ENCODE measurements at regions not wholly inside any gene's neighbourhood (a gene's known extent, or its start where the extent isn't known, plus 50 kb on each side); places are given as distances from the start of the nearest gene placed in this dataset.

GRCh38 chr5:104178066-104178465 lies 615.5 kb upstream of the NUDT12 start:
- H3K27me3 ChIP-seq (ENCODE audit: control insufficient read depth, insufficient read depth, low read length) = no peaks in the 10 kb centered on the region
- H3K4me2 ChIP-seq (ENCODE audit: low read length) = no peak overlapping the region
- no peaks in the 10 kb centered on the region for H3K4me1 ChIP-seq (ENCODE audit: control insufficient read depth, insufficient read depth, low read length)
- no peak overlapping the region for H3K9ac ChIP-seq (ENCODE audit: low read depth, low read length)
- H3K4me3 ChIP-seq (ENCODE audit: low read length) = no peak overlapping the region
- H3K9me3 ChIP-seq (replicated peaks; ENCODE audit: low read length) = peaks cover 3% of the 10 kb centered on the region
- H3K36me3 ChIP-seq (ENCODE audit: insufficient read depth, low read length) = no peaks in the 10 kb centered on the region

DNA sequence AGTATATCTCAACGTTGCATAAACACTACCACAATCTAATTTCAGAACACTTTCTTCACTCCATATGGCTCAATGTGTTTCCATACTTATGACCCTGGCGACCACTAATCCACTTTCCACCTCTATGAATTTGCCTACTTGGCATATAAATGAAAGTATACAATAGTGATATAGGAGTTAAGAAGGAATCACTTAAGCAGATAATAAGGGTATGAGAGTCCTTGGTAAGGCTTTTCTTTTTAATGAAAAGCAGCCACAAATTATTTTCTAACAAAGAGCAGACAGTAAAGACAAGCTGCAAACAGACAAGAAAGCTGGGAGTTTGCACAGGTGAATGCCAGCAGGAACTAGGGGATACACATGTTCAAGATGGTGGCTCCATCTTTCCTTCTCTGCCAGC lies 615.1 kb upstream of the NUDT12 start:
- no peak overlapping the region for H3K9ac ChIP-seq (ENCODE audit: low read depth, low read length)
- H3K4me2 ChIP-seq (ENCODE audit: low read length) = no peak overlapping the region
- H3K27me3 ChIP-seq (ENCODE audit: control insufficient read depth, insufficient read depth, low read length) = no peaks in the 10 kb centered on the region
- H3K36me3 ChIP-seq (ENCODE audit: insufficient read depth, low read length) = no peaks in the 10 kb centered on the region
- H3K4me3 ChIP-seq (ENCODE audit: low read length) = no peak overlapping the region
- no peaks in the 10 kb centered on the region for H3K4me1 ChIP-seq (ENCODE audit: control insufficient read depth, insufficient read depth, low read length)
- peaks cover 3% of the 10 kb centered on the region for H3K9me3 ChIP-seq (replicated peaks; ENCODE audit: low read length)

DNA sequence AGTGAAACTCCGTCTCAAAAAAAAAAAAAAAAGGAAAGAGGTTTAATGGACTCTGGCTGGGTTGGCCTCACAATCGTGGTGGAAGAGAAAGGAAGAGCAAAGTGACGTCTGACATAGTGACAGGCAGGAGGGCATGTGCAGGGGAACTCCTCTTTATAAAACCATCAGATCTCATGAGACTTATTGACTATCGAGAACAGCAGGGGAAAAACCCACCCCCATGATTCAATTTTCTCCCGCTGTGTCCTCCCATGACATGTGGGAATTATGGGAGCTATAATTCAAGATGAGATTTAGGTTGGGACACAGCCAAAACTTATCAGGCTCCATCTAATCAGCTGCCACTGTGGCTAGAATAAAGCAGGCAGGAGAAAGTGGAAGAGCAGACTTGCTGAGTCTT lies 610.4 kb upstream of the NUDT12 start:
- Histone ChIP-seq H3K27me3 (ENCODE audit: control insufficient read depth, insufficient read depth, low read length) (no peaks in the 10 kb centered on the region), H3K4me3 (ENCODE audit: low read length) (no peak overlapping the region)

GRCh38 chr5:104171958-104172690 lies 609.5 kb upstream of the NUDT12 start:
- H3K9me3 ChIP-seq (replicated peaks; ENCODE audit: low read length) = no peaks in the 10 kb centered on the region
- no peaks in the 10 kb centered on the region for H3K36me3 ChIP-seq (ENCODE audit: insufficient read depth, low read length)
- H3K9ac ChIP-seq (ENCODE audit: low read depth, low read length) = no peak overlapping the region
- H3K4me1 ChIP-seq (ENCODE audit: control insufficient read depth, insufficient read depth, low read length) = no peaks in the 10 kb centered on the region
- H3K4me2 ChIP-seq (ENCODE audit: low read length) = no peak overlapping the region
- H3K4me3 ChIP-seq (ENCODE audit: low read length) = no peak overlapping the region
- H3K27me3 ChIP-seq (ENCODE audit: control insufficient read depth, insufficient read depth, low read length) = no peaks in the 10 kb centered on the region

More for the DNA sequence above, 610.4 kb upstream of the NUDT12 start:
- Histone ChIP-seq H3K36me3 (ENCODE audit: insufficient read depth, low read length) (no peaks in the 10 kb centered on the region), H3K4me1 (ENCODE audit: control insufficient read depth, insufficient read depth, low read length) (no peaks in the 10 kb centered on the region), H3K4me2 (ENCODE audit: low read length) (no peak overlapping the region), H3K9ac (ENCODE audit: low read depth, low read length) (no peak overlapping the region), H3K9me3 (replicated peaks; ENCODE audit: low read length) (no peaks in the 10 kb centered on the region)

- Histone ChIP-seq H3K9me3 (replicated peaks; ENCODE audit: low read length) (no peaks in the 10 kb centered on the region), H3K4me1 (ENCODE audit: control insufficient read depth, insufficient read depth, low read length) (no peaks in the 10 kb centered on the region), H3K27me3 (ENCODE audit: control insufficient read depth, insufficient read depth, low read length) (no peaks in the 10 kb centered on the region), H3K4me2 (ENCODE audit: low read length) (no peak overlapping the region), H3K4me3 (ENCODE audit: low read length) (no peak overlapping the region), H3K36me3 (ENCODE audit: insufficient read depth, low read length) (no peaks in the 10 kb centered on the region), H3K9ac (ENCODE audit: low read depth, low read length) (no peak overlapping the region)
Measured at GRCh38 chr5:104170926-104171325, 608.3 kb upstream of the NUDT12 start.

DNA sequence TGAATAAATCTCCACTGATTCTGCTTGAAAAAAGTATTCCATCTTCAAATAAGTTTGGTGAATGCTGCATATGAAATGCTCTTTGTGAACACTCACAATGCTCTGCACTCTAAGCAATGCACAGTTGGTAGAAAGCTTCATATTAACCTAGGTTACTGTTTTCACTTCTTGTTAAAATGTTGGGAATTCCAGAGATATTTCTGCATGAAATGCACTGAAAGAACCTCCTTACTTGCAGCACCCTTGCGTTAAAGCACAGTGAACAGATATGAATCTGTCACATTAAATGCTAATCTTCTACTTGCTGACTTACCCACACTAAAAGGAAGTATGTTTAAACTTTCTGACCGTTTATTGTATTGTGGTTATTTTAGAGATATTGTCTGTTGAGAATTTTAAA lies 584.1 kb upstream of the NUDT12 start:
- peaks cover 6% of the 10 kb centered on the region for H3K4me1 ChIP-seq (ENCODE audit: control insufficient read depth, insufficient read depth, low read length)
- no peaks in the 10 kb centered on the region for H3K36me3 ChIP-seq (ENCODE audit: insufficient read depth, low read length)
- H3K9ac ChIP-seq (ENCODE audit: low read depth, low read length) = no peak overlapping the region

DNA sequence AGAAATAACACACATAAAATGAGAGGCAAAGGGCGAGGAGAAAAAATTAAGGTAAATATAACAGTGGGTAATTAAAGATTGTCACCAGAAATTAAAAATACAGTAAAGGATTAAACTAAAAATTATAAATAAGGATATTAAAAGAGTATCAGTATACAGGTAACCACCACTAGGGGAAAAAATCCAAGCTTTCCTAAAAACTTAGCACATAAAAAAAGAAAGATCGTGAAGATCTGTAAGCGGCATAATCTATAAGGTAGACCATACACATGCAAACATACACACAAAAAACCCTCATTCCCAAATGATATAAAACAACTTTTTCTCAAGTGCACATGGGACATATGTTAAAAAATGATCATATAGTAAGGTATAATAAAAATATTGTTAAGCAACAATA lies 577.3 kb upstream of the NUDT12 start:
- Histone ChIP-seq H3K4me3 (ENCODE audit: low read length) (no peak overlapping the region), H3K4me1 (ENCODE audit: control insufficient read depth, insufficient read depth, low read length) (no peaks in the 10 kb centered on the region), H3K36me3 (ENCODE audit: insufficient read depth, low read length) (no peaks in the 10 kb centered on the region), H3K9me3 (replicated peaks; ENCODE audit: low read length) (no peaks in the 10 kb centered on the region), H3K4me2 (ENCODE audit: low read length) (no peak overlapping the region), H3K9ac (ENCODE audit: low read depth, low read length) (no peak overlapping the region), H3K27me3 (ENCODE audit: control insufficient read depth, insufficient read depth, low read length) (no peaks in the 10 kb centered on the region)

More for the DNA sequence above, 584.1 kb upstream of the NUDT12 start:
- H3K9me3 ChIP-seq (replicated peaks; ENCODE audit: low read length) = no peaks in the 10 kb centered on the region
- H3K4me3 ChIP-seq (ENCODE audit: low read length) = no peak overlapping the region
- no peak overlapping the region for H3K4me2 ChIP-seq (ENCODE audit: low read length)
- H3K27me3 ChIP-seq (ENCODE audit: control insufficient read depth, insufficient read depth, low read length) = no peaks in the 10 kb centered on the region

- Histone ChIP-seq H3K4me1 (ENCODE audit: control insufficient read depth, insufficient read depth, low read length) (no peaks in the 10 kb centered on the region), H3K36me3 (ENCODE audit: insufficient read depth, low read length) (no peaks in the 10 kb centered on the region), H3K9me3 (replicated peaks; ENCODE audit: low read length) (no peaks in the 10 kb centered on the region), H3K27me3 (ENCODE audit: control insufficient read depth, insufficient read depth, low read length) (no peaks in the 10 kb centered on the region), H3K4me3 (ENCODE audit: low read length) (no peak overlapping the region), H3K4me2 (ENCODE audit: low read length) (no peak overlapping the region), H3K9ac (ENCODE audit: low read depth, low read length) (no peak overlapping the region)
Measured at GRCh38 chr5:104130320-104130719, 567.7 kb upstream of the NUDT12 start.

- H3K4me2 ChIP-seq (ENCODE audit: low read length) = no peak overlapping the region
- no peak overlapping the region for H3K9ac ChIP-seq (ENCODE audit: low read depth, low read length)
- no peaks in the 10 kb centered on the region for H3K9me3 ChIP-seq (replicated peaks; ENCODE audit: low read length)
- H3K4me3 ChIP-seq (ENCODE audit: low read length) = no peak overlapping the region
- H3K36me3 ChIP-seq (ENCODE audit: insufficient read depth, low read length) = no peaks in the 10 kb centered on the region
- no peaks in the 10 kb centered on the region for H3K4me1 ChIP-seq (ENCODE audit: control insufficient read depth, insufficient read depth, low read length)
- H3K27me3 ChIP-seq (ENCODE audit: control insufficient read depth, insufficient read depth, low read length) = no peaks in the 10 kb centered on the region
Measured at GRCh38 chr5:104128348-104128747, 565.8 kb upstream of the NUDT12 start.

- no peak overlapping the region for H3K4me3 ChIP-seq (ENCODE audit: low read length)
- no peaks in the 10 kb centered on the region for H3K4me1 ChIP-seq (ENCODE audit: control insufficient read depth, insufficient read depth, low read length)
- no peak overlapping the region for H3K9ac ChIP-seq (ENCODE audit: low read depth, low read length)
- H3K4me2 ChIP-seq (ENCODE audit: low read length) = no peak overlapping the region
- H3K36me3 ChIP-seq (ENCODE audit: insufficient read depth, low read length) = no peaks in the 10 kb centered on the region
- no peaks in the 10 kb centered on the region for H3K27me3 ChIP-seq (ENCODE audit: control insufficient read depth, insufficient read depth, low read length)
- no peaks in the 10 kb centered on the region for H3K9me3 ChIP-seq (replicated peaks; ENCODE audit: low read length)
Measured at GRCh38 chr5:104126980-104127379, 564.4 kb upstream of the NUDT12 start.

- no peak overlapping the region for H3K9ac ChIP-seq (ENCODE audit: low read depth, low read length)
Measured at GRCh38 chr5:104119529-104119928, 556.9 kb upstream of the NUDT12 start.

GRCh38 chr5:104111632-104112031 lies 549.0 kb upstream of the NUDT12 start:
- Histone ChIP-seq H3K4me3 (ENCODE audit: low read length) (no peak overlapping the region), H3K9me3 (replicated peaks; ENCODE audit: low read length) (no peaks in the 10 kb centered on the region), H3K4me1 (ENCODE audit: control insufficient read depth, insufficient read depth, low read length) (no peaks in the 10 kb centered on the region), H3K36me3 (ENCODE audit: insufficient read depth, low read length) (no peaks in the 10 kb centered on the region), H3K27me3 (ENCODE audit: control insufficient read depth, insufficient read depth, low read length) (no peaks in the 10 kb centered on the region), H3K9ac (ENCODE audit: low read depth, low read length) (no peak overlapping the region), H3K4me2 (ENCODE audit: low read length) (no peak overlapping the region)

More at GRCh38 chr5:104119529-104119928, 556.9 kb upstream of the NUDT12 start:
- Histone ChIP-seq H3K4me1 (ENCODE audit: control insufficient read depth, insufficient read depth, low read length) (no peaks in the 10 kb centered on the region), H3K4me2 (ENCODE audit: low read length) (no peak overlapping the region), H3K9me3 (replicated peaks; ENCODE audit: low read length) (no peaks in the 10 kb centered on the region), H3K36me3 (ENCODE audit: insufficient read depth, low read length) (no peaks in the 10 kb centered on the region), H3K27me3 (ENCODE audit: control insufficient read depth, insufficient read depth, low read length) (no peaks in the 10 kb centered on the region), H3K4me3 (ENCODE audit: low read length) (no peak overlapping the region)

Data from skeletal muscle satellite cell (primary cell).